Activated CD4-positive, alpha-beta T cell treated with anti-CD3 and anti-CD28 coated beads, Interleukin-2, amount 10 ng/mL, durations not matched to agents 7 days and 5 days (primary cell): ENCODE measurements at regions not wholly inside any gene's neighbourhood (a gene's known extent, or its start where the extent isn't known, plus 50 kb on each side); places are given as distances from the start of the nearest gene placed in this dataset.
A peak's percentile ranks its signal among the peaks of the same experiment; 100 is the strongest.
"Not testable (repeated sequence)": the region's sequence is repeated elsewhere in the genome, so short reads cannot be mapped to it uniquely, and the experiment has no call there.

ENCODE experiments used
- CTCF ChIA-PET: fragments of 350-600 bp; sonication (Branson Sonifier 250); formaldehyde crosslinking; loops from one replicate; lab custom pipeline; 2021; ENCODE audit warnings: antibody characterized with exemption; lab: Charles Lee
- POLR2A ChIA-PET: fragments of 350-600 bp; sonication (Branson Sonifier 250); formaldehyde crosslinking; loops from one replicate; lab custom pipeline; 2021; ENCODE audit warnings: antibody characterized with exemption; lab: Charles Lee
- DNase-seq: peaks from one replicate; pipeline ENCODE4 v3.0.0-alpha.2; 2020
- H3K27ac Mint-ChIP-seq: one replicate; pipeline ENCODE4 v1.8.0; 2021; ENCODE audit warnings: mild to moderate bottlenecking, moderate library complexity, mixed read lengths
- H3K27me3 Mint-ChIP-seq: one replicate; pipeline ENCODE4 v1.8.0; 2021; ENCODE audit warnings: mixed read lengths
- H3K36me3 Mint-ChIP-seq: one replicate; pipeline ENCODE4 v1.8.0; 2021; ENCODE audit warnings: low read depth, mixed read lengths
- H3K4me1 Mint-ChIP-seq: one replicate; pipeline ENCODE4 v1.8.0; 2021; ENCODE audit warnings: mixed read lengths
- H3K4me3 Mint-ChIP-seq: one replicate; pipeline ENCODE4 v1.8.0; 2021; ENCODE audit warnings: mild to moderate bottlenecking, moderate library complexity, mixed read lengths
- H3K9me3 Mint-ChIP-seq: one replicate; pipeline ENCODE4 v1.8.0; 2021; ENCODE audit warnings: mixed read lengths

DNA sequence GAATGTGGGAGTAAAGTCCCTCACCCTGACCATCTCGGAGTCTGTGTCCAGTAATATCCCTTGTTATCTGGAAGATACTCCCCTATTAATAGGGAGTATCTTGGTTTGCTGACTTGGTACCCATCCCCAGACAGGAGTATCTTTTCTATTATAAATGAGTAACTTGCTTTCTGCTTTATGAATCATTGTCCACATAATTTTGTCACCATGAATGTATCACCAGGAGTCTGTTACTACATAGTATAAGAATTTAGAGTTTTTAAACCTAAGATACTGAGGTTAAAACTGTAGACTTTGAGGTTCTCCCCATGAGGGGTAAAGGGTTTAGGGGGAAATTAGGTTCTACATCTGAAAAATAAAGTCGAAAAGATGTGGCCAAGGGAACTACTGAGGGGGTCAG, 175.6 kb downstream of the FCRL5 start:
- Mint-ChIP-seq H3K27me3 (peaks cover 19% of the 10 kb centered on the region), H3K27ac (no peak overlapping the region), H3K4me1 (peaks cover 2% of the 10 kb centered on the region), H3K4me3 (no peak overlapping the region), H3K9me3 (no peaks in the 10 kb centered on the region), H3K36me3 (no peaks in the 10 kb centered on the region)
- ChIA-PET POLR2A (no interaction called here), CTCF (no interaction called here)
- DNase-seq, result no peak

DNA sequence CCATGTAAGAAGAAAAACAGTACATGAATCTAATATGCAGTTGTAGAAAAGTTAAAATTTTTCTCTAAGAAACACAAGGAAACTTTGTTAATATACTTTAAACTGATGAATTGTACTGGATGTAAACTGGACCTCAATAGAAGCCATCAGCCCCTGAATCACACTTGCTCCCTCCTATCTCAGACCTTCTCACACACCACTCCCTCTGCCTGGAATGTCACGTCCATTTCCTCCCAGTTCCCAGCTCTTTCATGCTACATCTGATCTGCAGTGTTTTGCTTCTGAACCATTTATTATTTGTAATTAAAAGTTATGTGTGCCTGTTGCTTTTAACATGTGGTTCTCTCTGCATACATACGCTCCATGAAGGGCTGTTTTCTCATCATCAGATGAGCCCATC, 180.0 kb downstream of the FCRL5 start:
- H3K36me3 Mint-ChIP-seq, H3K4me1 Mint-ChIP-seq, H3K27ac Mint-ChIP-seq, H3K9me3 Mint-ChIP-seq, H3K4me3 Mint-ChIP-seq, DNase-seq, CTCF ChIA-PET, POLR2A ChIA-PET: not testable (repeated sequence)
- peaks cover 16% of the 10 kb centered on the region for H3K27me3 Mint-ChIP-seq

DNA sequence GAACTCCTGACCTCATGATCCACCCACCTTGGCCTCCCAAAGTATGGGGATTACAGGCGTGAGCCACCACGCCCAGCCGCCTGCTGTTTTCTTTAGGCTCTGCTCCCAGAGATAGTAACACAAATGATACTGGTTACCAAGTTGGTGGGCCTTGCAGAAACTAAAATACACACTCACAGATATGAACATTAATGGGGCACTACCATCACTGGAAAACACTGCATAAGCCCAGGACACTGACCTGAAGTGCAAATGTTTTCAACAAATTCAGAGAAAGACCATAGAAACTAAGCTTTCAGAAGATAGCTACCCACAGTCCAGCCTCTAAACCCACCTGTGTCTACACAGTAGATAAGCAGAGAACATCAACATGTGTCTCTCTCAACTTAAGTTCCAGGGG, 180.5 kb downstream of the FCRL5 start:
- no peak overlapping the region for H3K27ac Mint-ChIP-seq

DNA sequence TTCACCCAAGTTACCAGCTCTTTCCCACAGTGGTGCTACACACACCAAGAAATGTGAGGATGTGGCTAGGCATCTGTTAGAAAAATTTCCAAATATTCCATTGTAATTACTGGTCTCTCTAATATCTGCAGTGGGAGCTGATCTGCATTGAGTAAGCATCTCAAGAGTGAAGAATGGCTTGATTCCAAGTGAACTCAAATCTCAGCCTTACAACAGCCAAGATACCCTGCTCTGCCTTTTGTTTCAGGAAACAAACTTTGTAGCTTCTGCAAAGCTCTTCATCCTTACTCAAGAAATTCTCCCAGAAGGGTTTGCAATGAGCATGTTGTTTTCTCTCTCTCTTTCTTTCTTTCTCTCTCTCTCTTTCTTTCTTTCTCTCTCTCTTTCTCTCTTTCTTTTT, 181.1 kb downstream of the FCRL5 start:
- Mint-ChIP-seq H3K27me3 (peaks cover 16% of the 10 kb centered on the region), H3K4me1 (no peaks in the 10 kb centered on the region), H3K27ac (no peak overlapping the region), H3K36me3 (no peaks in the 10 kb centered on the region), H3K4me3 (no peak overlapping the region), H3K9me3 (no peaks in the 10 kb centered on the region)
- CTCF ChIA-PET, result no interaction called here
- POLR2A ChIA-PET, result no interaction called here
- no peak for DNase-seq

More for the DNA sequence above, 180.5 kb downstream of the FCRL5 start:
- ChIA-PET POLR2A (no interaction called here), CTCF (no interaction called here)
- DNase-seq, result no peak
- H3K4me1 Mint-ChIP-seq, result no peaks in the 10 kb centered on the region
- H3K36me3 Mint-ChIP-seq, result no peaks in the 10 kb centered on the region
- H3K27me3 Mint-ChIP-seq, result peaks cover 16% of the 10 kb centered on the region
- no peaks in the 10 kb centered on the region for H3K9me3 Mint-ChIP-seq
- H3K4me3 Mint-ChIP-seq, result no peak overlapping the region

DNA sequence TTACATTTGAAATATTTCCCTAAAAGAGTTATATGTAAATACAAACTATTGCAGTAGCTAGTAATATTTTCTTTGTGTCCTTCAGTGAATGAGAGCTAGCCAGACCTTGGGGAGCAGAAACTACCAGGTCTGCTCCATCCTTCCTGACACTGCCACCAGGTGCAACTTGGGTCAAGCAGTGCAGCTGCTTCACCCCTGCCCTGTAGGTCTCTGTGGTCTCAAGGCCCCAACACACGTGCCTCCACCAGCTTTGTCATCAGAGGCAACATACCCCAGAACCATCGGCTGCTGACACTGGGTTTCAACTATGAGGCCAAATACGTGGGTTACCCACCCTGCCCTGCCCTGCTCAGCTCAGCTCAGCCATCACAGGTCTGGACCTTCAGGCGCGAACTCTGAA, 181.6 kb downstream of the FCRL5 start:
- Mint-ChIP-seq H3K4me1 (no peaks in the 10 kb centered on the region), H3K4me3 (no peak overlapping the region), H3K9me3 (no peaks in the 10 kb centered on the region), H3K27me3 (peaks cover 17% of the 10 kb centered on the region), H3K36me3 (no peaks in the 10 kb centered on the region), H3K27ac (no peak overlapping the region)
- CTCF ChIA-PET, result no interaction called here
- DNase-seq, result no peak
- POLR2A ChIA-PET, result no interaction called here

DNA sequence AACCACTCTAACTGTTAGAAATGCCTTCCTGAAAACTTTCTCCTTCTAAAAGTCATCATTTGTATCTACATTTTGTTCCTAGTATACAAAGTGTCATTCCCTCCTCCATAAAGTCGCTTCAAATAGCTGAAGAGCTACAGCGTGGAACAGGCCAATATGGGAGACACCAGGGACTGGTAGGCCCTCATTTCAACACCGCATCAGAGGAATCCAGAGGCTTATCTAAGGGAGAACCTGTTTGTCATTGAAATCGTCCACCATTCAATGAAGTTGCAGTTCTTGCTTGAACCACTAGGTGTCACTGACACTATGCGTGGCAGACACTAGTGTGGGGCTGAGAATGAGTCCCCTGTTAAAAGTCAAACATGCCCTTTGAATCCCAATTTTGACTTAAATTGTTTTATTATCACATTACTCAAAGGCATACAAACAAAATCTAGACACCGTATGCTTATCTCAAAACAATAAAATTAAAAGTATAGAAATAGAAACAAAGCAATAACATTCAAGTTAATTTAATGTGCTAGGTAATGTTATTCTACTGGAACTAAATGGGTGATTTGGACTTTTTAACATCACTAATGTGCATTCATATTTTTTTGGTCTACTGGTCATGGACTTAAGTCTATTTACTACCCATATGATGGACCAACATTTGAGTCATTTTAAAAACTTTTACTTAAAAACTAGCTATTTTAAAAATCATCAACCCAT, 182.3 kb downstream of the FCRL5 start:
- DNase-seq, result peak; percentile 56
- POLR2A ChIA-PET, result no interaction called here
- Mint-ChIP-seq H3K36me3 (no peaks in the 10 kb centered on the region), H3K27me3 (peaks cover 15% of the 10 kb centered on the region), H3K4me3 (no peak overlapping the region), H3K27ac (no peak overlapping the region), H3K9me3 (no peaks in the 10 kb centered on the region), H3K4me1 (no peaks in the 10 kb centered on the region)
- CTCF ChIA-PET, result no interaction called here

DNA sequence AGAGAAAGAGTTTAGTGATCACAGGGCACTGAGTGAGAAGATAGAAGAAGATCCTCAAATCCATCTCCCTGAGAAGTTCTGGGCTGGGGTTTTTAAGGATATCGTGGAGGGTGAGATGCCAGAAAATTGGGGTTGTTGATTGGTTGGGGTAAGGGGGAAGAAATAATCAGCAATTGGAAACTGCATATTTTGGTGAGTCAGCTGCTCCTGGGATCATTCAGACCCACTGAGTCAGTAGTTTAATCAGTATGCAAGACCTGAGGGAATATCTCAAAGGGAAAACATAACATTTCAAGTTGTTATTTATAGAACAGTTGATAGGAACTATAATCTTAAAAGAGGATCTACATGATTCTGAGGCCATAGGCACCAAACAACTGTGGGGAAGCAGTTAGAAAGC, 183.4 kb downstream of the FCRL5 start:
- H3K9me3 Mint-ChIP-seq, H3K36me3 Mint-ChIP-seq, H3K4me3 Mint-ChIP-seq, H3K27me3 Mint-ChIP-seq, POLR2A ChIA-PET, H3K27ac Mint-ChIP-seq, CTCF ChIA-PET, DNase-seq, H3K4me1 Mint-ChIP-seq: not testable (repeated sequence)

DNA sequence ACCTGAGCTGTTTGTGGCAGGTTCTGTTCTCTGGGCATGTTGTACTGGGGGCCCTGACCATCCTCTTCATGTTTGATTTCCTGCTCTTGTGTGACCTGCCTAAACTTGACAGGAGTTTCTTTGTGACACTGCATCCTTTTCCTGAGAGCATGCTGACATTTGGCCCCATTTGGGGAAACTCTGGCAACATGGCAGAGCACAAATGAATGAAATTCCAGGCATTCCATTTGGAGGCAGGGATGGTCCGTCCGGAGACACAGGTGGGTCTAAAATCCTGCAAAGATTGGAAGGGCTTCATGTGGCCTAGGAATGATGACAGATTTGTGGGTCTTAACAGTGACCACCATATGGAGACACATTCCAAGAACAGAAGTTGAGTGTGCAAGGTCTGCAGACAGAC, 184.0 kb downstream of the FCRL5 start:
- no peak overlapping the region for H3K27ac Mint-ChIP-seq
- DNase-seq, result no peak
- H3K4me3 Mint-ChIP-seq, result no peak overlapping the region
- H3K36me3 Mint-ChIP-seq, result no peaks in the 10 kb centered on the region
- H3K4me1 Mint-ChIP-seq, result no peaks in the 10 kb centered on the region
- H3K27me3 Mint-ChIP-seq, result peaks cover 8% of the 10 kb centered on the region
- no peaks in the 10 kb centered on the region for H3K9me3 Mint-ChIP-seq
- ChIA-PET POLR2A (no interaction called here), CTCF (no interaction called here)

DNA sequence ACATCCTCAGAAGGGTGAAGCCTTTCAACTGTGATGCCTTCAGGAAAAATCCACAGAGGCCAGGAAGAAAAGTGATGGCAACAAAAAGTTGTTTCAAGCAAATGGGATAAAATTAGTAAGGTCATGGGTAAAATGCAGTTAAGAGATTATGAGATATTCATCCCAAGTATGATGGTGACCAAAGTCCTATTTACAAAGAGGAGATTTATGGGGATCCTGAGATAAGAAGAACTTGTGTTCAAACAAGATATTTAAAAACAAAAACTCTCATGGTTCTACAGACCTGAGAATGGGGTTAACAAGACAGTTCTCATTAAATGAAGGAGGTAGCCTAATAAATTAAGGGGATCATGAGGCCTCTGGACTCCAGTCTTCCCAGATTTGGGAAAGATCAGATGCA, 184.4 kb downstream of the FCRL5 start:
- H3K27me3 Mint-ChIP-seq, result peaks cover 8% of the 10 kb centered on the region
- POLR2A ChIA-PET, result no interaction called here
- no peaks in the 10 kb centered on the region for H3K36me3 Mint-ChIP-seq

DNA sequence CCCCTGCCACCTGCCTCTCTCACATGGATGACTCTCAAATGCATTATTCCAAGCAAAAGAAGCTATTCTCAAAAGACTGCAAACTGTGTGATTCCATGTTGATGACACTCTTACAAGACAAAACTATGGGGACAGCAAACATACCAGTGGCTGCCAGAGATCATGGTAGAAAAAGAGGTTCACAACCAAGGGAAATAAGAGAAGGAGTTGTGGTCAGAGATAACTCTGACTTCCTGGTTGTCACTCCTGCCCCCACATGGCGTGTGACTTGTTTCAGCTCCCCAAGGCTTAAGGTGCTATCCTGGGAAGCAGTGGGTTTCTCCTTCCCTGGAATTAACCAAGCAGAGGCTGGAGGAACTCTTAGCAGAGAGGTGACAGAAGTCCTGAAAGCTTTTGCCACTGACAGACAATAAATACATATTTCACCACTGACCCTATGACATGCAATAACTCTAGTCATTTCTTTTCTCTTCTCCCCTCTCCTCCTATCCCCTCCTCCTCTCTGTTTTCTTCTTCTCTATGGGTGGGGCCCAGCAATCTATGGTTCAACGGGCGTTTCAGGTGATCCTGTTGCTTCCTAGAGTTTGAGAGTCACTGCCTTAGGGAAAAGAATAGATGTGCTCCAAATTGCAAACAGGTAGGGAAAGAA, 185.1 kb downstream of the FCRL5 start:
- Mint-ChIP-seq H3K9me3 (no peaks in the 10 kb centered on the region), H3K36me3 (no peaks in the 10 kb centered on the region), H3K27ac (no peak overlapping the region), H3K4me1 (no peaks in the 10 kb centered on the region), H3K27me3 (peaks cover 8% of the 10 kb centered on the region), H3K4me3 (no peak overlapping the region)
- ChIA-PET CTCF (no interaction called here), POLR2A (no interaction called here)
- no peak for DNase-seq

More for the DNA sequence above, 184.4 kb downstream of the FCRL5 start:
- Mint-ChIP-seq H3K9me3 (no peaks in the 10 kb centered on the region), H3K4me3 (no peak overlapping the region), H3K27ac (no peak overlapping the region), H3K4me1 (no peaks in the 10 kb centered on the region)
- DNase-seq, result no peak
- CTCF ChIA-PET, result no interaction called here

DNA sequence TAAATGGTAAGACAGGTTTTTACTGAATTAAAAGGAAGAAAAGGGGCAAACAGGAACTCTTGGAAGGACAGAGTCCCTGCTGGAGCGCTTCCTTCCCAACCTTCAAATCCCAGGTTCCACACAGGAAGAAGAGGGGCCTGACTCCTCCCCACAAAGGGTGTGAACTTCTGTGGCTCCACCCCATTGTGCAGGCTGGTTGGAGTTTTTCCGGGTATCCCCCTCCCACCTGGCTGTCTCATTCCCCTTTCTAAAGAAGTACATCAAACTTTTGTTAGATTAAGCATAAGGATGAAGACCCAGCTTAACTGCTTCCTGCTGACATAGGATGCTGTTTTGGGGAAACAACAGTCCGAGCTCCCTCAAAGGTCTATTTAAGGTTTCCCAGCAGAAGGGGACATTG, 187.7 kb downstream of the FCRL5 start:
- POLR2A ChIA-PET, result no interaction called here
- Mint-ChIP-seq H3K27me3 (peaks cover 7% of the 10 kb centered on the region), H3K4me3 (no peak overlapping the region), H3K4me1 (no peaks in the 10 kb centered on the region), H3K27ac (no peak overlapping the region), H3K36me3 (no peaks in the 10 kb centered on the region), H3K9me3 (no peaks in the 10 kb centered on the region)
- CTCF ChIA-PET, result no interaction called here
- DNase-seq, result no peak

DNA sequence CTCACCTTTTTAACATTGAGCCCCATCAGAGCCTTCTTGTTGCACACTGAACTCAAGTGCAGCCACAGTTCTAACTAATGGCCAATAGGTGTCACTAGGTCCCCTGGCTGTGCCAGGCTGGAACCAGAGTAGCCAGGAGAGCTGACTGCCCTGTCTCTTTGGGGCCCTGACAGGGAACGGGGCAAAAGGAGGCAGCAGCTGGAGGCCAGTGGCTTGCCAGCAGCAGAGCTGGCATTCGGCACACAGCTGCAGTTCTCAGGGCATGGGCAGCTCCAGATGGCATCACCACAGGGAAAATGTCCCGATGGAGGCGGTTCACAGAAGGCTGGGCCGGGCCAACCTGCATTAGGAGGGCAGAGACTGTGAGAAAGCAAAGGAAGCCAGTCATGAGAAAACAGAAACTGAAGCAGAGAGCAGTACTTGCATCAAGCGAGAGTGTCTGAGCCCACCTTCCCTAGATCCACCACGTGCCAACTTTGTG, 188.6 kb downstream of the FCRL5 start:
- Mint-ChIP-seq H3K4me3 (no peak overlapping the region), H3K4me1 (no peaks in the 10 kb centered on the region), H3K36me3 (no peaks in the 10 kb centered on the region), H3K27me3 (peaks cover 4% of the 10 kb centered on the region), H3K27ac (no peak overlapping the region), H3K9me3 (no peaks in the 10 kb centered on the region)
- POLR2A ChIA-PET, result no interaction called here
- CTCF ChIA-PET, result interaction anchor here (1.3 kb wide), 1 partner anchor 274 kb away, joined by 3 read pairs; no protein-coding TSS in a partner anchor
- peak; percentile 7 for DNase-seq

DNA sequence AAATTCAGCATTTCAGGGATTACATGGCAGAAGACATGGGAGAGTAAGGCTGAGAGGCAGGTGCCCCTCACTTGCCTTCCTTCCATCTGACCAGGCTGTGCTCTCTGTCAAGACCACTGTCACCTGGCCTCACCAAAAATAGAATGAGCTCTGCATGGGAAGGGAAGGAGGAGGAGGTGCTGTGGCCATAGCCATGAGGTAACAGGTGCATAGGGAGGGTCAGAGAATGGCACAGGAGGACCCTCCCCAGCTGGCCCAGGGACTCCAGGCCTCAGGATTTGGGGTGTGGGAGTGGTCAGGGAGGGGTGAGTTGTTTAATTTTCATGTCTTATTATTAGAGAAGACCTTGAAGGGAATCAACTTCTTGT, 192.3 kb downstream of the FCRL5 start:
- peaks cover 3% of the 10 kb centered on the region for H3K27me3 Mint-ChIP-seq
- no peaks in the 10 kb centered on the region for H3K4me1 Mint-ChIP-seq
- no peak overlapping the region for H3K27ac Mint-ChIP-seq
- no peak for DNase-seq
- no peaks in the 10 kb centered on the region for H3K9me3 Mint-ChIP-seq
- POLR2A ChIA-PET, result no interaction called here
- no peaks in the 10 kb centered on the region for H3K36me3 Mint-ChIP-seq
- CTCF ChIA-PET, result interaction anchor here (1.0 kb wide), 1 partner anchor 91 kb away, joined by 3 read pairs; no protein-coding TSS in a partner anchor
- H3K4me3 Mint-ChIP-seq, result no peak overlapping the region
